Thoracic aorta (tissue), 2 donors: ENCODE measurements at regions not wholly inside any gene's neighbourhood (a gene's known extent, or its start where the extent isn't known, plus 50 kb on each side); places are given as distances from the start of the nearest gene placed in this dataset.

Experiments
- ATAC-seq: fragments of 150-250 bp; one replicate; pipeline ENCODE4 v1.8.0; 2017; ENCODE audit warnings: low read depth; ENCODE audit not compliant: insufficient number of reproducible peaks, low FRiP score
- DNase-seq: peaks from one replicate; pipeline ENCODE4 v3.0.0-alpha.2; 2020; ENCODE audit warnings: low spot score
- H3K27ac ChIP-seq, 2 donors: fragments of 200-600 bp; sonication (generic); 1 replicate in 1 of 2; 2 replicates in 1 of 2; pipeline ENCODE4 v1.5.1; 2016; ENCODE audit warnings: mild to moderate bottlenecking in 2 of 2, moderate library complexity in 2 of 2
- H3K27me3 ChIP-seq: fragments of 200-600 bp; sonication (generic); replicated peaks from 2 replicates; pipeline ENCODE4 v1.6.0; 2016; ENCODE audit warnings: mild to moderate bottlenecking; ENCODE audit not compliant: insufficient read depth
- H3K36me3 ChIP-seq: fragments of 200-600 bp; sonication (generic); one replicate; pipeline ENCODE4 v1.5.1; 2016
- H3K4me1 ChIP-seq, 2 donors: fragments of 200-600 bp; sonication (generic); 1 replicate in 1 of 2; 2 replicates in 1 of 2; pipeline versions ENCODE4 v1.5.1 to v1.6.0; 2016; ENCODE audit warnings: low read depth in 2 of 2, mild to moderate bottlenecking in 1 of 2; ENCODE audit not compliant: control insufficient read depth in 1 of 2
- H3K4me3 ChIP-seq: fragments of 200-600 bp; sonication (generic); 2 replicates; pipeline ENCODE4 v1.5.1; 2016; ENCODE audit warnings: mild to moderate bottlenecking
- H3K9me3 ChIP-seq: fragments of 200-600 bp; sonication (generic); 2 replicates; pipeline ENCODE4 v1.5.1; 2016
- CTCF ChIP-seq: fragments of 200-600 bp; sonication (generic); IDR thresholded peaks from one replicate; pipeline ENCODE4 v1.5.1; 2019; ENCODE audit warnings: antibody characterized with exemption

DNA sequence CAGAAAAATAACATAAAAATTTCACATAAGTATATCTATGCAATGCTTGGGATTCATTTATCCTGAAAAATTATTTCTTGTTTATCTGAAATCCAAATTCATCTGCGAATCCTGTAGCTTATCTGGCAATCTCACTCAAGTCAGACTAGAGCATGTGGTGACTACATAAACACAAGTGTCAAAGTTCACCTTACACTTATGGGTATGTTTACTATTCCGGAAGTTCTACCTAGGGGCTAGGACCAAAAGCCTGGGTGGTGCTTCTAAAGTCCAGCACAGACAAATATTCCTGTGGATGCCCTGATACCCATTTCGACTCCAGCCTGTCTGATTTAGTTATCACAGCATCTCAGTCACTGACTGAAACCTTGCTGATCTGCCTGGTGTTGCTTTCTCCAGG is 364.0 kb downstream of the METTL4 start:
- no peak for DNase-seq
- TF ChIP-seq CTCF: no peak
- no peak overlapping the region for H3K27ac ChIP-seq
- H3K9me3 ChIP-seq: no peaks in the 10 kb centered on the region
- ATAC-seq: no peak
- no peaks in the 10 kb centered on the region for H3K36me3 ChIP-seq
- no peaks in the 10 kb centered on the region for H3K4me1 ChIP-seq
- H3K4me3 ChIP-seq: no peak overlapping the region
- no peaks in the 10 kb centered on the region for H3K27me3 ChIP-seq

DNA sequence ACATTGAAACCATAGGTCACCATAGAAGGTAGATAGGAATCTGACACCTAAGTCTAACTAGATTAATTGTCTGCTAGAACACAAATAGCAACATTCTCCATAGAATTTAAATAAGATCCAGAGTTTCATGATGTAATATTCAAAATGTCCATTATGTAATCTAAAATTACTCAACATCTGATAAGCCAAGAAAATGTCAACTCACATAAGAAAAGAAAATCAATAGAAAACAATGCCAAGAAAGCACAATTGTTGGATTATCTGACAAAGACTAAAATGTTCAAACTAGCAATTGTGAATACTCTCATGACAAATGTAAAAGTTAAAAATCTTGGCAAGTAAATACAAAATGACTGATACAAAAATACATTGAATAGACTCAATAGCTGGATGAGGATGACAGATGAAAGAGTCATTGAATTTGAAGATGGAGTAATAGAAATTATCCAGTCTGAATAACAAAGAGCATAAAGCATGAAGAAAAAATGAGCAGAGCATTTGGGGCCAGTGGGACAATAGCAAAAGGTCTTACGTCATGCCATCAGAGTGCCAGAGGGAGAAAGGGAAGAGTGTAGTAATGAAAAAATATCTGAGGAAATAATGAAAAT is 358.6 kb downstream of the METTL4 start:
- no peak for TF ChIP-seq CTCF
- H3K27me3 ChIP-seq: no peaks in the 10 kb centered on the region
- H3K4me1 ChIP-seq: no peaks in the 10 kb centered on the region
- no peaks in the 10 kb centered on the region for H3K36me3 ChIP-seq
- H3K27ac ChIP-seq: no peak overlapping the region
- no peak for DNase-seq
- H3K9me3 ChIP-seq: no peaks in the 10 kb centered on the region
- ATAC-seq: no peak
- H3K4me3 ChIP-seq: no peak overlapping the region

DNA sequence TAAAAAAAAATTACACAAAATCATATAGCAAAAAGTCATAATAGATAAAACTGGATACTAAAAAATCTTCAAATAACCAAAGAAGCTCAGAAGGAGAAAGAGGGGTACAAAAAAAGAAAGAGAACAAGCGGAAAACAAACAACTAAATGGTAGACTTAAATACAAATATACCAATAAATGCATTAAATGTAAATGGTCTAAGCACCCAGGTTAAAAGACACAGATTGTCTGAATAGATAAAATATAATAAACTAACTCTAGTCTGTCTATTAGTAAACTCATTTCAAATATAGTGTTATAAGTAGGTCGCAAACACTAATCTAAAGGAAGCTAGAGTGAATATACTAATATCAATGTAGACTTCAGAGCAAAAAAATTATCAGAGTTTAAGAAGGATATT is 357.4 kb downstream of the METTL4 start:
- Histone ChIP-seq H3K4me3 (no peak overlapping the region), H3K4me1 (no peaks in the 10 kb centered on the region), H3K9me3 (no peaks in the 10 kb centered on the region), H3K27ac (no peak overlapping the region), H3K27me3 (no peaks in the 10 kb centered on the region), H3K36me3 (no peaks in the 10 kb centered on the region)
- TF ChIP-seq CTCF: no peak
- ATAC-seq (no peak), DNase-seq (no peak)

DNA sequence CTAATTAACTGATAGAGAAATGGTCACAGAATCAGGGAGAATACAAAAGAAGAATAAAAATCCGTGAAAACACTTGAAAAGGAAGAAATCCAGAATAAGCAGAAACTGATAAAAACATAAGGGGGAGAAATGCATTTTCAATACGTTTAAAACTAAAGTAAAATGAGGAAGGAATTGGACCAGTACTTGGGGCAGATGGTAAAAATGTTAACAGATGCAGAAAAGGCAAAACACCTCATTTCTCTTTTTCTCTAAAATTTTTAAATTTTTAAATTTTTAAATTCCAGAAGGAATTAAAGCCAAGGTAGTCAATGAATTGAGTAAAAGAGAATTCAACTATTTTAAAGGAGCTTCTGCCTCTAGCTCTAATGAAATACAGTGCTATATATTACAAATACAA is 353.9 kb downstream of the METTL4 start:
- TF ChIP-seq CTCF: no peak
- Histone ChIP-seq H3K4me1 (no peaks in the 10 kb centered on the region), H3K4me3 (no peak overlapping the region), H3K36me3 (no peaks in the 10 kb centered on the region), H3K27me3 (no peaks in the 10 kb centered on the region), H3K27ac (no peak overlapping the region), H3K9me3 (no peaks in the 10 kb centered on the region)
- ATAC-seq (no peak), DNase-seq (no peak)

DNA sequence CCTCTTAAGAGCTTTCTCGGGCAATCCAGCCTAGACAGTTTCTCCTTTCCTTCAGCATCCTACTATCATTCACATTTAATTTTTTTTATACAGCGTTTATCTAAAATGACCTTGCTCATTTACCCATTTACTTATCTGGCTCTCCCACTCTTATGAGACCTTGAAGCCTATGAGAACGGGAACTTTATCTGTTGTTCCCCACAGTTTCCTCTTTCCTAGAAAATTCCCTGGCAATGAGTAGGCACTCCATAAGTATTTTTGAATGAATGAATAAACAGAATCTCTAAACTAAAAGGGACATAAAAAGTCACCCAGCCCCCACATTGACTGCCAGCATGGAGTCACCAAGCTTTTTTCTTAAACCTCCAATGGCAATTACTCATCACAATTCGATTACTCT is 353.2 kb downstream of the METTL4 start:
- Histone ChIP-seq H3K36me3 (no peaks in the 10 kb centered on the region), H3K27ac (no peak overlapping the region), H3K9me3 (no peaks in the 10 kb centered on the region), H3K4me3 (no peak overlapping the region), H3K27me3 (no peaks in the 10 kb centered on the region), H3K4me1 (no peaks in the 10 kb centered on the region)
- TF ChIP-seq CTCF: no peak
- DNase-seq (no peak), ATAC-seq (no peak)
